ENCODE measurements at regions not wholly inside any gene's neighbourhood (a gene's known extent, or its start where the extent isn't known, plus 50 kb on each side); places are given as distances from the start of the nearest gene placed in this dataset.

DNA sequence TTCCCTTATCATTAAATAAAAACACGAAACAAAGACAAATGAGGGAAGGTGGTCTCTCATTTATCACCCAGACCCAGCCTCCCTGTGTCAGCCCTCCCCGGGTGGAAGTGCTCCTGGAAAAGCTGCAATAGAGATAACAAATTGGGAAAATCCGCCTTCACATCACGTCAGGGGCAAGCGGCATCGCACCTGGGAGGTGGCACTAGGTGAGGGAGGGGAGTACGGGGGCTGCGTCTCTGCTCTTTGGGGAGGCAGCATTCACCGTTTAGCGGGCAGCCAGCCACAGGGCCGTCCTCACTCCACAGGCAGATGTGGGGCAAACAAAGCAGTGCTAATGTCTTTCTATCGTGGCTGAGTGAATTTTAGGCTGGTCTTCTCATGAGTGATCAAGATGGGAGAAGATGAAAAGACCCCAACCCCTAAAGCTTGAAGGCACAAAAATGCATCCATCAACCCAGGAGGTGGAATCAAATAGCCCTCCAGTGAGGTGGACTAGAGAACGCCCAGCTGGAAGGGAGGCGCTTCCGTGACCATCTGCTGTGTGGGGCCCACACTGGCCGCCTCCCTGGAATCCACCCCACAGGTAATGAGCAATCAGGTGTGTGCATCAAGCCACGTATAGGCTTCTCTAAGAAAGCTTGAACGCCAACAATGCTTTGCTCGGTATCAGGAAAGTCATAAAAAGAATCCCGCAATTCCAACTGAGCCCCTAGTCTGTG, 629.5 kb downstream of the BRD1 start:
- Histone ChIP-seq H3K27ac (replicated peaks) (no peak overlapping the region), H3K27me3 (ENCODE audit: insufficient read depth, poor library complexity, severe bottlenecking) (no peaks in the 10 kb centered on the region), H3K4me3 (replicated peaks; ENCODE audit: insufficient read depth, low read length) (no peak overlapping the region)
- DNase-seq (ENCODE audit: low read depth in 1 of 2, low spot score in 1 of 2) = no peak
- TF ChIP-seq, protein P1, sequence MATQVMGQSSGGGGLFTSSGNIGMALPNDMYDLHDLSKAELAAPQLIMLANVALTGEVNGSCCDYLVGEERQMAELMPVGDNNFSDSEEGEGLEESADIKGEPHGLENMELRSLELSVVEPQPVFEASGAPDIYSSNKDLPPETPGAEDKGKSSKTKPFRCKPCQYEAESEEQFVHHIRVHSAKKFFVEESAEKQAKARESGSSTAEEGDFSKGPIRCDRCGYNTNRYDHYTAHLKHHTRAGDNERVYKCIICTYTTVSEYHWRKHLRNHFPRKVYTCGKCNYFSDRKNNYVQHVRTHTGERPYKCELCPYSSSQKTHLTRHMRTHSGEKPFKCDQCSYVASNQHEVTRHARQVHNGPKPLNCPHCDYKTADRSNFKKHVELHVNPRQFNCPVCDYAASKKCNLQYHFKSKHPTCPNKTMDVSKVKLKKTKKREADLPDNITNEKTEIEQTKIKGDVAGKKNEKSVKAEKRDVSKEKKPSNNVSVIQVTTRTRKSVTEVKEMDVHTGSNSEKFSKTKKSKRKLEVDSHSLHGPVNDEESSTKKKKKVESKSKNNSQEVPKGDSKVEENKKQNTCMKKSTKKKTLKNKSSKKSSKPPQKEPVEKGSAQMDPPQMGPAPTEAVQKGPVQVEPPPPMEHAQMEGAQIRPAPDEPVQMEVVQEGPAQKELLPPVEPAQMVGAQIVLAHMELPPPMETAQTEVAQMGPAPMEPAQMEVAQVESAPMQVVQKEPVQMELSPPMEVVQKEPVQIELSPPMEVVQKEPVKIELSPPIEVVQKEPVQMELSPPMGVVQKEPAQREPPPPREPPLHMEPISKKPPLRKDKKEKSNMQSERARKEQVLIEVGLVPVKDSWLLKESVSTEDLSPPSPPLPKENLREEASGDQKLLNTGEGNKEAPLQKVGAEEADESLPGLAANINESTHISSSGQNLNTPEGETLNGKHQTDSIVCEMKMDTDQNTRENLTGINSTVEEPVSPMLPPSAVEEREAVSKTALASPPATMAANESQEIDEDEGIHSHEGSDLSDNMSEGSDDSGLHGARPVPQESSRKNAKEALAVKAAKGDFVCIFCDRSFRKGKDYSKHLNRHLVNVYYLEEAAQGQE (IDR thresholded peaks at IDR 0.05; ENCODE audit: insufficient replicate concordance, low read depth) = no peak
- TF ChIP-seq GABPA (IDR thresholded peaks at IDR 0.05; ENCODE audit: low read depth) (no peak), CTCF (IDR thresholded peaks at IDR 0.05; ENCODE audit: insufficient read depth, low read length) (no peak), SPI1 (IDR thresholded peaks at IDR 0.05; ENCODE audit: borderline replicate concordance, low read depth) (no peak), POLR2AphosphoS5 (IDR thresholded peaks at IDR 0.05; ENCODE audit: low read depth) (no peak)

- no peak for DNase-seq (ENCODE audit: low read depth in 1 of 2, low spot score in 1 of 2)
- Histone ChIP-seq H3K4me3 (replicated peaks; ENCODE audit: insufficient read depth, low read length) (no peak overlapping the region), H3K27ac (replicated peaks) (no peak overlapping the region), H3K27me3 (ENCODE audit: insufficient read depth, poor library complexity, severe bottlenecking) (no peaks in the 10 kb centered on the region)
- TF ChIP-seq POLR2AphosphoS5 (IDR thresholded peaks at IDR 0.05; ENCODE audit: low read depth) = no peak
- TF ChIP-seq, protein P1 (IDR thresholded peaks at IDR 0.05; ENCODE audit: insufficient replicate concordance, low read depth) = no peak
These were observed 630.2 kb downstream of the BRD1 start for GRCh38 chr22:49197505-49197904.

- TF ChIP-seq GABPA (IDR thresholded peaks at IDR 0.05; ENCODE audit: low read depth) (no peak), SPI1 (IDR thresholded peaks at IDR 0.05; ENCODE audit: borderline replicate concordance, low read depth) (no peak), POLR2AphosphoS5 (IDR thresholded peaks at IDR 0.05; ENCODE audit: low read depth) (no peak), CTCF (IDR thresholded peaks at IDR 0.05; ENCODE audit: insufficient read depth, low read length) (no peak)
- TF ChIP-seq, protein P1 (IDR thresholded peaks at IDR 0.05; ENCODE audit: insufficient replicate concordance, low read depth) = no peak
- DNase-seq (ENCODE audit: low read depth in 1 of 2, low spot score in 1 of 2) = no peak
- no peak overlapping the region for H3K27ac ChIP-seq (replicated peaks)
- H3K27me3 ChIP-seq (ENCODE audit: insufficient read depth, poor library complexity, severe bottlenecking) = no peaks in the 10 kb centered on the region
- no peak overlapping the region for H3K4me3 ChIP-seq (replicated peaks; ENCODE audit: insufficient read depth, low read length)
These were observed 631.6 kb downstream of the BRD1 start for GRCh38 chr22:49196046-49196511.

Measured in HL-60 (cell line).